ENCODE measurements at regions not wholly inside any gene's neighbourhood (a gene's known extent, or its start where the extent isn't known, plus 50 kb on each side); places are given as distances from the start of the nearest gene placed in this dataset.
"Not testable (repeated sequence)": the region's sequence is repeated elsewhere in the genome, so short reads cannot be mapped to it uniquely, and the experiment has no call there.

DNA sequence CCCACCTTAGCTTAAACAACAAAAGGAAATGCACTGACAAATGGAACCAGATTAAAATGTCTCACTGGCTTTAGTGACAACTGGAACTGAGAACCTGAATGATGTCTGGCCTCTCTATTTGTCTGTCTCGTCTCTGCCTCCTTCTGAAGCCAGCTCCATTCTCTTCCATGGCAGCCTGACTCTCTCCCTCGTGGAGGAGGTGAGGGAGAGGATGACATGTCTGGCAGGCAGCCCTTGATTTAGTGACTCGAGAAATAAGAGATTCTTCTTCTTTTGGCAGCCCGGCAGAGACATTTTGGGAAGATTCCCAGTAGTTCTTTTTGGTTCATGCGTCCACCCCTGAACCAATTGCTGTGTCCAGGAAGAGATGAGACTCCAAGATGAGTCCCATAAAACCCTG is 131.7 kb downstream of the KLF5 start:
- DNase-seq (ENCODE audit: low read depth in 2 of 2, low spot score in 1 of 2) = no peak

GRCh38 chr13:73189776-73190175 is 131.0 kb downstream of the KLF5 start:
- no peak for DNase-seq (ENCODE audit: low read depth in 2 of 2, low spot score in 1 of 2)

GRCh38 chr13:73189362-73189761 is 130.6 kb downstream of the KLF5 start:
- DNase-seq (ENCODE audit: low read depth in 2 of 2, low spot score in 1 of 2) = no peak

DNA sequence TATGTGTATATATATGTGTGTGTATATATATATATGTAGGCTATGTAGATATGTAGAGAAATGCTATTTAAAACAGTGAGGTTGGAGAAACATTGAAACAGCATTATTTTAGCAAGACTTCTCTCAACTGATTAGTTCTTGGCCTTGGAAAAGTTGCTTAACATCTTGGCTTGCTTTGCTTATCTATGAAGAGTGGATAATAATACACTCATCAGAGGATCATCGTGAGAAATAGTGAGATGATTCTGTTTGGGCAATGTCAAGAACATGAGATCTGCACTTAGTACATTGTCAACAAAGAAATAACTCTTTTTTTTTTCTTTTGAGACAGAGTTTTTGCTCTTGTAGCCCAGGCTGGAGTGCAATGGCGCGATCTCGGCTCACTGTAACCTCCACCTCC is 128.3 kb downstream of the KLF5 start:
- DNase-seq (ENCODE audit: low read depth in 2 of 2, low spot score in 1 of 2) = no peak

DNA sequence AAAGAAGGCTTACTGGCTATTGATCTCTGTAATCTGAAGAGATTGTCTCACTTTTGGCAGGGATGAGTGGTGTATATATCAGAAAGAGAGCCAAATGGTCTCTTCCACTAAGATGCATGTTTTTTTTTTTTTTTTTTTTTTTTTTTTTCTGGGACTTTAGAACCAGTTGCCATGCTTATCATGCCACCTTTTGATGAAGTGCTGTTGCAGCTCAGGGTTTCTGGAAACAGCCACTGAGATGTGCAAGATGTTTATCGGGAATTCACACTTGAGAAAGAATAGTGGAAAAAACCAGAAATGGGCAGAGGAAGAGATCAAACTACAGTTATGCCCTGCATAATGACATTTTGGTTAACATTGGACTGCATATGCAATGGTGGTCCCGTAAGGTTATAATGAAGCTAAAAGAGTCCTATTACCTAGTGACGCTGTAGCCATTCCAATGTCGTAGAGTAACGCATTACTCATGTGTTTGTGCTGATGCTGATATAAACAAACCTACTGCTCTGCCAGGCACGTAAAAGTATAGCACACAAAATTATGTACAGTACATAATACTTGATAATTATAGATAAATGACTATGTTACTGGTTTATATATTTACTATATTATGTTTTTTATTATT is 121.0 kb downstream of the KLF5 start:
- no peak for DNase-seq (ENCODE audit: low read depth in 2 of 2, low spot score in 1 of 2)

DNA sequence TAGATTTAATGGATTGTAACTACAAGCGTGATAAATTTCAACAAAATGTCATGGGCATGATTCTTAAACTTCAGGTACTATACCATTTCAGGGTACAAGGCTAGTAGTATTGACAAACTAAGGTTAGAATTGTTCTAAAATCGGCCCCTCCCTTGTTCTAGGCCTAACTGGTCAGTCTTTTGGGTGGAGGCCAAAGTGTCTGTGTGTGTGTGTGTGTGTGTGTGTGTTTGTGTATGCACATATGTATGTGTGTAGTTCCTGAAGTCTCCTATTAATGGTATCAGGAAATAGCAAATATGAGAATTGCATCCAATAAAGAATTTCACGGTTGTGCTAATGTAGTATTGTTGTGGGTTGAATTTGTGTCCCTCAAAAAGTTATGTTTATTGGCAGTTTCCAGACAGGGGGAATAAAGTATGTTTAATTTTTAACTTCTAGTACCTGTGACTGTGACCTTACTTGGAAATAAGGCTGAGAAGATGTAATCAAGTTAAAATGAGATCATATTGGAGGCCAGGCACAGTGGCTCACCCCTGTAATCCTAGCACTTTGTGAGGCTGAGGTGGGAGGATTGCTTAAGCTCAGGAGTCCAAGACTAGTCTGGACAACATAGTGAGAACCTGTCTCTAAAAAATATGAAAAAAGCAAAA is 119.2 kb downstream of the KLF5 start:
- no peak for DNase-seq (ENCODE audit: low read depth in 2 of 2, low spot score in 1 of 2)

DNA sequence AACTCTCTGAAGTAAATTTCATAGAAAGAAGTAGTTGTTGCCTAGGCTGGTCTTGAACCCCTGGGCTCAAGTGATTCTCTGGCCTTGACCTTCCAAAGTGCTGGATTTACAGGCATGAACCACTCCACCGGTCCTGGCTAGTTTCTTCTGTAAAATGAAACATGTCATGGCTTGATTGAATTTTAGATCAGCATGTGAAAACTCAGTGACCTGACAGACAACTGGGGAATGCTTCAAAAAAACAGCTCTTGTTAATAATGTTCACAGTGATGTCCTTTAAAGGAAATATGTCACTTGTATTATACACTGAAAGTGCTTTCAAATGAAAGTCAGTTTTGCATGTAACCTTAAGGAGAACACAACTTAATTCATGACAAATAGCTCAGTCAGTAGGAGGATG is 118.2 kb downstream of the KLF5 start:
- DNase-seq (ENCODE audit: low read depth in 2 of 2, low spot score in 1 of 2) = no peak

DNA sequence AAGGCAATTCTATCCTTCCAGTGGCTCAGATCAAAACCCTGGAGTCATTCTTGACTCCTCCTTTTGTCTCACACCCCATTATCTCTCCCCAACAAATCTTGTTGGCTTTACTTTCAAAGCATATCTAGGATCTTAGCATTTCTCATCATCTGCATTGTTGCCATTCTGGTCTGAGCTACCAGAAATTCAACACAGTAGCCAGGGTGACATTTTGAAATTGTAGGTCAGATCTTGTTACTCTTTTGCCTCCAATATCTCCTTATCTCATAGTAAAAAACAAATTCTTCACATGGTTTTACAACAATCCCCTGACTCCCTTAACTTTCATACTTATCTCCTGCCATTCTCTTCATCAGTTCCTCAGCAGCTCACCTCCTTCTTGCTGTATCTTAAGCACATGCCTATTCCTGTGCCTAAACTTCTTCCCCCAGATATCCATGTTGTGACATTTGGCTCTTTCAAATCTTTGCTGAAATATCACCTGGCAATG is 115.8 kb downstream of the KLF5 start:
- DNase-seq (ENCODE audit: low read depth in 2 of 2, low spot score in 1 of 2) = no peak

DNA sequence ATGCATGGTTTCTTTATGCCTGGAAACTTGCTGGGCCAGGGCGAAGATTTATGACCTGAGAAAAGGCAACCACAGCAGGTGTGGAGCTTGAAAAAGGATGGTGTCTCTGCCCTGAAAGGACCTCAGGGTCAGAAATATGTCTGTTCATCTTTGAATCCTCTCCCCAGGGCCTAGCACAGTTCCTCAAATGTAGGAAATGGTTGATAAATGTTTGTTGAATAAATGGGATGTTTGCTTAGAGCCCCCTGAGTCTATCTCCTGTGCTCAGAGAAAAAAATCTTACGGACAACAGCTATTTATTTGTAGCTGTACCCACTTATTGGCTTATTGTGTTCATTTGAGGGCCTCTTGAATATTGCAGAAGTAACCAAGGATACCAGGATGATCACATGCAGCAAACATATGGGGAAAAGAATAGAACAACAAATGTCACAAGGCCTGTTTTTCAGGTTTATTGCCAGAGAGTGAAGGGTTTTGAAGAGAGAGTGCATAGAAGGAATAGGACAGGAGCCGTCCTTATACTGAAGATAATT is 114.5 kb downstream of the KLF5 start:
- DNase-seq (ENCODE audit: low read depth in 2 of 2, low spot score in 1 of 2) = no peak

- no peak for DNase-seq (ENCODE audit: low read depth in 2 of 2, low spot score in 1 of 2)
These were observed 113.1 kb downstream of the KLF5 start for GRCh38 chr13:73171926-73172325.

GRCh38 chr13:73171271-73171682 is 112.5 kb downstream of the KLF5 start:
- DNase-seq (ENCODE audit: low read depth in 2 of 2, low spot score in 1 of 2) = no peak

DNA sequence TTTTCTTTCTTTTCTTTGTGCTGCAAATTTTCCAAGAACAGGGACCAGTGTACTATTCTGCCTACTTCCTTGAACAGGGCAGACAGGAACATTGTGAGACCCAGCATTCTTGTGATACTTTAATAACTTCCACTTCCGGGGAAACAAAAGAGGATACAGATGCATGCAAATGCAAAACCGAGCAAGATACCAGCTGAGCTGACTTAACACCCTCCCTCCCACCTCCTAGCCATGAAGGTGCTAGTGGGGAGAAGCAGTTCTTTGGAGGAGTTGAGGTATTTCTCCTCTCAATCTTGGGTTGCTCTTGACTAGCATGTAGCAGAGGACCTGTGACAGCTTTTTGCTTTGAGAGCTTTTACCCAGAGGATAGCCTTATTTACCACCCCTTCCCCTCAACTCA is 111.2 kb downstream of the KLF5 start:
- DNase-seq (ENCODE audit: low read depth in 2 of 2, low spot score in 1 of 2) = no peak

- DNase-seq (ENCODE audit: low read depth in 2 of 2, low spot score in 1 of 2) = no peak
These were observed 110.2 kb downstream of the KLF5 start for GRCh38 chr13:73168953-73169401.

GRCh38 chr13:73168226-73168952 is 109.6 kb downstream of the KLF5 start:
- no peak for DNase-seq (ENCODE audit: low read depth in 2 of 2, low spot score in 1 of 2)

- no peak for DNase-seq (ENCODE audit: low read depth in 2 of 2, low spot score in 1 of 2)
These were observed 108.4 kb downstream of the KLF5 start for GRCh38 chr13:73167028-73167820.

GRCh38 chr13:73166204-73166603 is 107.4 kb downstream of the KLF5 start:
- DNase-seq (ENCODE audit: low read depth in 2 of 2, low spot score in 1 of 2) = no peak

- no peak for DNase-seq (ENCODE audit: low read depth in 2 of 2, low spot score in 1 of 2)
These were observed 104.4 kb downstream of the KLF5 start for GRCh38 chr13:73162912-73163911.

DNA sequence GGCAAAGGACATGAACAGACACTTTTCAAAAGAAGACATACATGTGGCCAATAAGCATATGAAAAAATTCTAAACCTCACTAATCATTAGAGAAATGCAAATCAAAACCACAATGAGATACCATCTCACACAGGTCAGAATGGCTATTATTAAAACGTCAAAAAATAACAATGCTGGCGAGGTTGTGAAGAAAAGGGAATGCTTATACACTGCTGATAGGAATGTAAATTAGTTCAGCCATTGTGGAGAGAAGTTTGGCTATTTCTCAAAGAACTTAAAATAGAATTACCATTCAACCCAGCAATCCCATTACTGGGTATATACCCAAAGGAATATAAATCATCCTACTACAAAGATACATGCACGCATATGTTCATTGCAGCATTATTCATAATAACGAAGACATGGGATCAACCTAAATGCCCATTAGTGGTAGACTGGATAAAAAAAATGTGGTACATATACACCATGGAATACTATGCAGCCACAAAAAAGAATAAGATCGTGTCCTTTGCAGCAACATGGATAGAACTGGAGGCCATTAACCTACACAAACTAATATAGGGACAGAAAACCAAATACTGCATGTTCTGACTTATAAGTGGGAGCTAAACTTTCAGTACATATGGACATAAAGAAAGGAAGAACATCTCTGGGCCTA is 101.7 kb downstream of the KLF5 start:
- DNase-seq (ENCODE audit: low read depth in 2 of 2, low spot score in 1 of 2) = not testable (repeated sequence)

DNA sequence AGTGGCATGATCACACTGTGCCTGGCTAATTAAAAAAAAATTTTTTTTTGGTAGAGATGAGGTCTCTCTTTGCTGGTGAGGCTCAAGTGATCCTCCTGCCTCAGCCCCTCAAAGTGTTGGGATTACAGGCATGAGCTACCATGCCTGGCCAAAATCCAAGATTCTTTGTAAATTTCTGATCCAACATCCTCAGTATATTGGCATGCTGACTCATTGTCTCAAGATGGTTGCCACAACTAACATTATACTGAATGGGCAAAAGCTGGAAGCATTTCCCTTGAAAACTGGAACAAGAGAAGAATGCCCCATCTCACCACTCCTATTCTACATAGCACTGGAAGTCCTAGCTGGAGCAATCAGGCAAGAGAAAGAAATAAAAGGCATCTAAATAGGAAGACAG is 100.0 kb downstream of the KLF5 start:
- DNase-seq (ENCODE audit: low read depth in 2 of 2, low spot score in 1 of 2) = no peak

Measured in stimulated activated CD8-positive, alpha-beta memory T cell treated with anti-CD3 and anti-CD28 coated beads, Interleukin-4, amount 100 ng/mL, for 4 hours (primary cell).